ENCODE measurements at regions not wholly inside any gene's neighbourhood (a gene's known extent, or its start where the extent isn't known, plus 50 kb on each side); places are given as distances from the start of the nearest gene placed in this dataset.

DNA sequence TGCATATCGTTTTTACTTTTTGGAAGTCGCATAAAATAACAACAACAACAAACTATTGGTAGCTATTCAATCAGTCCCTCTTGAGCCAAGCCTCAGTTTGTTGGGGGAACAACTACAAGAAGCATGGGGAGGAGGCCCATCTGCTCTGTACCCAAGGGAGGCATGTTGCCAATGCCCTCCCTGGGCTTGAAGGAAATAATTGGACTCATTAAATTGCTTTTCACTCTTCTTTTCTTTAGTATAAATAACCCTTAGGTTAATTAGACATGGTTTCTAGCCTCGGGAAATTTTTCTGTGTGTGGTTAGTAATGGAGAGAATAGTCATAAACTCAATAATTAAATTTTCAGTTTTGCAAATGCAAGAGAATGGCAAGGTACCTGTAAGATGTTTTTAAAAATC is 500.7 kb downstream of the TLE4 start:
- Histone ChIP-seq H3K4me1 (ENCODE audit: low read length) (no peaks in the 10 kb centered on the region), H3K9me3 (replicated peaks; ENCODE audit: insufficient read depth, low read length) (no peaks in the 10 kb centered on the region), H3K36me3 (replicated peaks; ENCODE audit: insufficient read depth, low read length) (no peaks in the 10 kb centered on the region), H4K20me1 (ENCODE audit: insufficient read depth, low read length) (no peaks in the 10 kb centered on the region), H3K79me2 (ENCODE audit: low read length) (no peaks in the 10 kb centered on the region), H3K4me2 (ENCODE audit: low read depth, low read length) (no peak overlapping the region), H3F3A (ENCODE audit: insufficient read depth, low read length) (no peaks in the 10 kb centered on the region), H2AFZ (ENCODE audit: low read length) (no peak overlapping the region), H3K27ac (ENCODE audit: low read length) (no peak overlapping the region), H3K27me3 (replicated peaks; ENCODE audit: insufficient read depth, low read length) (no peaks in the 10 kb centered on the region), H3K9me2 (replicated peaks; ENCODE audit: insufficient read depth, low read length) (no peaks in the 10 kb centered on the region), H3K9ac (ENCODE audit: low read length) (no peak overlapping the region), H3K4me3 (ENCODE audit: low read length) (no peak overlapping the region)
- DNase-seq = no peak
- TF ChIP-seq EZH2phosphoT487 (IDR thresholded peaks at IDR 0.05; ENCODE audit: low read length) (no peak), EZH2 (optimal IDR thresholded peaks at IDR 0.05; ENCODE audit: low read depth, low read length) (no peak)
- TF ChIP-seq, protein P1, sequence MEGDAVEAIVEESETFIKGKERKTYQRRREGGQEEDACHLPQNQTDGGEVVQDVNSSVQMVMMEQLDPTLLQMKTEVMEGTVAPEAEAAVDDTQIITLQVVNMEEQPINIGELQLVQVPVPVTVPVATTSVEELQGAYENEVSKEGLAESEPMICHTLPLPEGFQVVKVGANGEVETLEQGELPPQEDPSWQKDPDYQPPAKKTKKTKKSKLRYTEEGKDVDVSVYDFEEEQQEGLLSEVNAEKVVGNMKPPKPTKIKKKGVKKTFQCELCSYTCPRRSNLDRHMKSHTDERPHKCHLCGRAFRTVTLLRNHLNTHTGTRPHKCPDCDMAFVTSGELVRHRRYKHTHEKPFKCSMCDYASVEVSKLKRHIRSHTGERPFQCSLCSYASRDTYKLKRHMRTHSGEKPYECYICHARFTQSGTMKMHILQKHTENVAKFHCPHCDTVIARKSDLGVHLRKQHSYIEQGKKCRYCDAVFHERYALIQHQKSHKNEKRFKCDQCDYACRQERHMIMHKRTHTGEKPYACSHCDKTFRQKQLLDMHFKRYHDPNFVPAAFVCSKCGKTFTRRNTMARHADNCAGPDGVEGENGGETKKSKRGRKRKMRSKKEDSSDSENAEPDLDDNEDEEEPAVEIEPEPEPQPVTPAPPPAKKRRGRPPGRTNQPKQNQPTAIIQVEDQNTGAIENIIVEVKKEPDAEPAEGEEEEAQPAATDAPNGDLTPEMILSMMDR (IDR thresholded peaks at IDR 0.05; ENCODE audit: low read length) = no peak

DNA sequence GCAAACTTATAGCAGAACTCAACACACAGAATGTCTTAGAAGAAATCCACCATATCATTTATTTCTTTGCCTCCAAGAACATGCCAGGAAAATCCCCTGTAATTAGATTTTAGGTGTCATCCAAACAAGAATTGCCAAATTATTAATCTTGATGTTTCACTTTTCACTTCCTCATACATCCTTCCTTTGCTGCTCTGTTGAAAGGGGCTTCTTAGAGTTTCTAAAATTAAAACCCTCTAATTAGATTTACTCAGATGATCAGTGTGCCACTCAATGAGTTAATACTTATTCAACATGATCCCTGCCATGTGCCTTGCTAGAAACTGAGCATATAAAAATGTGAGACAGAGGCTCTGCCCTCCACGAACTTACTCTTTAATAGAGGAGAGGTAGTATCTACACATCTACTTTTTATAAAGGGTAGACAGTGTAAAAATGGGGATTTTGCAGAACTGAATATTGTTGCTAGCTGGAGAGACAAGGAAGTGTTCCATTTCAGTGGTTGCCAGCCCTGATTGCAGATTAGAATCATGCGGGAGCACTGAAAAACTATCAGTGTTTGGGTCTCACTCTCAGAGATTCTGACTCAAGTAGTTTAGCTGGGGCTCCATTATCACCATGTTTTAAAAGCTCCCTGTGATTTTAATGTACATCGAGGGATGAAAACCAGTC is 498.4 kb downstream of the TLE4 start:
- H3K4me2 ChIP-seq (ENCODE audit: low read depth, low read length) = no peak overlapping the region
- H3K9ac ChIP-seq (ENCODE audit: low read length) = no peak overlapping the region
- no peak overlapping the region for H3K4me3 ChIP-seq (ENCODE audit: low read length)
- no peaks in the 10 kb centered on the region for H3K36me3 ChIP-seq (replicated peaks; ENCODE audit: insufficient read depth, low read length)
- no peaks in the 10 kb centered on the region for H3F3A ChIP-seq (ENCODE audit: insufficient read depth, low read length)
- no peaks in the 10 kb centered on the region for H3K9me3 ChIP-seq (replicated peaks; ENCODE audit: insufficient read depth, low read length)
- H3K4me1 ChIP-seq (ENCODE audit: low read length) = no peaks in the 10 kb centered on the region
- no peak overlapping the region for H3K27ac ChIP-seq (ENCODE audit: low read length)
- TF ChIP-seq EZH2 (optimal IDR thresholded peaks at IDR 0.05; ENCODE audit: low read depth, low read length) (no peak), EZH2phosphoT487 (IDR thresholded peaks at IDR 0.05; ENCODE audit: low read length) (no peak)
- TF ChIP-seq, protein P1 (IDR thresholded peaks at IDR 0.05; ENCODE audit: low read length) = no peak
- DNase-seq = no peak
- no peaks in the 10 kb centered on the region for H4K20me1 ChIP-seq (ENCODE audit: insufficient read depth, low read length)
- no peak overlapping the region for H2AFZ ChIP-seq (ENCODE audit: low read length)
- no peaks in the 10 kb centered on the region for H3K79me2 ChIP-seq (ENCODE audit: low read length)
- H3K9me2 ChIP-seq (replicated peaks; ENCODE audit: insufficient read depth, low read length) = no peaks in the 10 kb centered on the region
- H3K27me3 ChIP-seq (replicated peaks; ENCODE audit: insufficient read depth, low read length) = no peaks in the 10 kb centered on the region

DNA sequence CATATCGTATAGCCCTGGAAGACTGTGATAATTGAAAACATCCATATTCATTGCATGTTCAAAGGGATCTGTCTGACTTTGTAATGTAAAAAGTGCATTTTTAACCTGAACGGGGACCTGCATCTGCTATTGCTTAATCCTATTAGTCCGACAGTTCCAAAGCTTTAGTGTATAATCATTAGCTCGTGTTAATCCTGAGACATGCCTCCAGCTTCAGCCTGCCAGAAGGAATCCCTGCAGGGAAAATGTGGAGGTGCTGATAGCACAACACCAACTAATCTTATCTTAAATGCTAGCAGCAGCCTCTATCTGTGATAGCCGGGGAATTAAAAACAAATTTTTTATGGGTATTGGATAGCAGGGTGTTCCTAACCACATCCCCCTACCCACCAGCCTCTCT is 495.2 kb downstream of the TLE4 start:
- Histone ChIP-seq H4K20me1 (ENCODE audit: insufficient read depth, low read length) (no peaks in the 10 kb centered on the region), H3K27me3 (replicated peaks; ENCODE audit: insufficient read depth, low read length) (no peaks in the 10 kb centered on the region), H3K9ac (ENCODE audit: low read length) (no peak overlapping the region), H3K4me3 (ENCODE audit: low read length) (no peak overlapping the region), H3K27ac (ENCODE audit: low read length) (no peak overlapping the region), H2AFZ (ENCODE audit: low read length) (no peak overlapping the region), H3K9me2 (replicated peaks; ENCODE audit: insufficient read depth, low read length) (no peaks in the 10 kb centered on the region), H3K4me1 (ENCODE audit: low read length) (no peaks in the 10 kb centered on the region), H3K79me2 (ENCODE audit: low read length) (no peaks in the 10 kb centered on the region), H3K9me3 (replicated peaks; ENCODE audit: insufficient read depth, low read length) (no peaks in the 10 kb centered on the region), H3F3A (ENCODE audit: insufficient read depth, low read length) (no peaks in the 10 kb centered on the region), H3K36me3 (replicated peaks; ENCODE audit: insufficient read depth, low read length) (no peaks in the 10 kb centered on the region), H3K4me2 (ENCODE audit: low read depth, low read length) (no peak overlapping the region)
- TF ChIP-seq, protein P1 (IDR thresholded peaks at IDR 0.05; ENCODE audit: low read length) = no peak
- DNase-seq = no peak
